ENCODE measurements at regions not wholly inside any gene's neighbourhood (a gene's known extent, or its start where the extent isn't known, plus 50 kb on each side); places are given as distances from the start of the nearest gene placed in this dataset.
"Not testable (repeated sequence)": the region's sequence is repeated elsewhere in the genome, so short reads cannot be mapped to it uniquely, and the experiment has no call there.

DNA sequence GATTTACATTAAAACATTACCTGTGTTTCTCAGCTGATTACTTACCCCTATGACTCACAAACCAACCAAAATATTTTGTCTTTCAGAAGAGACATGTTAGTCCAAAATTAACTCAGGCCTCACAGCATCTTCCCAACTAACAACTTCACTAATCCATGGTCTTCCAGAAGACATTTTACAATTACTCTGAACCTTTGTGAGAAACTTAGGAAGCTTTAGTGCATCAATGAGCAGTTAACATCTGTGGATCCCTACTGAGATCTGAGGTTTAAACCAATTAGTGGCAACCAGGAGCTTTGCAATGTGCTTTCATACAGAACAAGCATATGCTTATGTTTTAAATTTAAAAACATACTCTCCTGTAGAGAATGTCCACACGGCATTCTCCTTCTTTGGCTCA is 269.7 kb downstream of the UBE3D start:
- Histone ChIP-seq H3K9me3 (ENCODE audit: control insufficient read depth, low read depth, low read length) (no peaks in the 10 kb centered on the region), H3K4me2 (ENCODE audit: control insufficient read depth, extremely low read depth, insufficient read depth, low read depth, low read length) (no peak overlapping the region), H3K9ac (ENCODE audit: control insufficient read depth, extremely low read depth, insufficient read depth, low read length) (no peak overlapping the region), H2AFZ (ENCODE audit: control insufficient read depth, low read length) (no peak overlapping the region), H3K36me3 (ENCODE audit: control insufficient read depth in 2 of 2, extremely low read depth in 1 of 2, insufficient read depth in 2 of 2, low read length in 2 of 2) (no peaks in the 10 kb centered on the region), H3K27me3 (ENCODE audit: control insufficient read depth, extremely low read depth, insufficient read depth, low read length) (no peaks in the 10 kb centered on the region), H3K4me3 (ENCODE audit: control insufficient read depth in 2 of 3, extremely low read depth in 1 of 3, insufficient read depth in 2 of 3, low read depth in 1 of 3, low read length in 3 of 3) (no peak overlapping the region), H3K9me1 (ENCODE audit: control insufficient read depth, extremely low read depth, insufficient read depth, low read length) (no peaks in the 10 kb centered on the region), H3K4me1 (ENCODE audit: control insufficient read depth, extremely low read depth, insufficient read depth, low read length) (no peaks in the 10 kb centered on the region), H4K20me1 (ENCODE audit: control insufficient read depth, extremely low read depth, insufficient read depth, low read length) (no peaks in the 10 kb centered on the region), H3K27ac (ENCODE audit: control insufficient read depth, insufficient read depth, low read length) (no peak overlapping the region), H3K79me2 (ENCODE audit: control insufficient read depth, insufficient read depth, low read length) (no peaks in the 10 kb centered on the region)
- FAIRE-seq: peak; percentile 17
- dilution Hi-C loops (cut with MboI; ENCODE audit: extremely low pct_ligation_motif_present, low sequenced_read_pairs): no loop called here
- TF ChIP-seq EZH2 (IDR thresholded peaks at IDR 0.05; ENCODE audit: low read length): no peak
- no peak for TF ChIP-seq CTCF (optimal IDR thresholded peaks at IDR 0.05 in 1 of 3, IDR thresholded peaks at IDR 0.05 in 1 of 3, conservative IDR thresholded peaks at IDR 0.05 in 1 of 3; ENCODE audit: extremely low read depth in 1 of 3, insufficient read depth in 2 of 3, low read length in 3 of 3)
- DNase-seq (ENCODE audit: low read depth, low spot score): no peak

DNA sequence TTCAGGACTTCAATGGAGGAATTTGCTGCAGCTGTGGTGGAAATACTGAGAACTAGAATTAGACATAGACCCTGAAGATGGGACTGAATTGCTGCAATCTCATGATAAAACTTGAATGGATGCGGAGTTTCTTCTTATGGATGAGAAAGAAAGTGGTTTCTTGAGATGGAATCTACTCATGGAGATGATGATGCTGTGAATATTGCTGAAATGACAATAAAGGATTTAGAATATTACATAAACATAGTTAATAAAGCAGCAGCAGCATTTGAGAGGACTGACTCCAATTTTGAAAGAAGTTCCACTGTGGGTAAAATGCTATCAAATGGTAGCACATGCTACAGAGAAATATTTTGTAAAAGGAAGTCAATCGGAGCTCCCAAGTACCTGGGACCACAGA is 264.6 kb downstream of the UBE3D start:
- Histone ChIP-seq H3K4me3 (ENCODE audit: control insufficient read depth in 2 of 3, extremely low read depth in 1 of 3, insufficient read depth in 2 of 3, low read depth in 1 of 3, low read length in 3 of 3) (no peak overlapping the region), H3K36me3 (ENCODE audit: control insufficient read depth in 2 of 2, extremely low read depth in 1 of 2, insufficient read depth in 2 of 2, low read length in 2 of 2) (no peaks in the 10 kb centered on the region), H2AFZ (ENCODE audit: control insufficient read depth, low read length) (no peak overlapping the region), H3K4me2 (ENCODE audit: control insufficient read depth, extremely low read depth, insufficient read depth, low read depth, low read length) (no peak overlapping the region), H3K27ac (ENCODE audit: control insufficient read depth, insufficient read depth, low read length) (no peak overlapping the region), H3K79me2 (ENCODE audit: control insufficient read depth, insufficient read depth, low read length) (no peaks in the 10 kb centered on the region), H3K9me1 (ENCODE audit: control insufficient read depth, extremely low read depth, insufficient read depth, low read length) (no peaks in the 10 kb centered on the region), H3K4me1 (ENCODE audit: control insufficient read depth, extremely low read depth, insufficient read depth, low read length) (no peaks in the 10 kb centered on the region), H3K9ac (ENCODE audit: control insufficient read depth, extremely low read depth, insufficient read depth, low read length) (no peak overlapping the region), H4K20me1 (ENCODE audit: control insufficient read depth, extremely low read depth, insufficient read depth, low read length) (no peaks in the 10 kb centered on the region), H3K9me3 (ENCODE audit: control insufficient read depth, low read depth, low read length) (no peaks in the 10 kb centered on the region), H3K27me3 (ENCODE audit: control insufficient read depth, extremely low read depth, insufficient read depth, low read length) (no peaks in the 10 kb centered on the region)
- TF ChIP-seq EZH2 (IDR thresholded peaks at IDR 0.05; ENCODE audit: low read length) (no peak), CTCF (optimal IDR thresholded peaks at IDR 0.05 in 1 of 3, IDR thresholded peaks at IDR 0.05 in 1 of 3, conservative IDR thresholded peaks at IDR 0.05 in 1 of 3; ENCODE audit: extremely low read depth in 1 of 3, insufficient read depth in 2 of 3, low read length in 3 of 3) (no peak)
- DNase-seq (ENCODE audit: low read depth, low spot score) (no peak), FAIRE-seq (no peak)
- dilution Hi-C loops (cut with MboI; ENCODE audit: extremely low pct_ligation_motif_present, low sequenced_read_pairs): no loop called here

DNA sequence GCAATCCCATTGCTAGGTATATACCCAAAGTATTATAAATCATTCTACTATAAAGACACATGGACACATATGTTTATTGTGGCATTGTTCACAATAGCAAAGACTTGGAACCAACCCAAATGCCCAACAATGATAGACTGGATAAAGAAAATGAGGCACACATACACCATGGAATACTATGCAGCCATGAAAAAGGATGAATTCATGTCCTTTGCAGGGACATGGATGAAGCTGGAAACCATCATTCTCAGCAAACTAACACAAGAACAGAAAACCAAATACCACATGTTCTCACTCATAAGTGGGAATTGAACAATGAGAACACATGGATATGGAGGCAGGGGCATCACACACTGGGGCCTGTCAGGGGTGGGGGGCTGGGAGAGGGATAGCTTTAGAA is 249.4 kb downstream of the UBE3D start:
- dilution Hi-C loops (cut with MboI; ENCODE audit: extremely low pct_ligation_motif_present, low sequenced_read_pairs); H3K4me3 ChIP-seq (ENCODE audit: control insufficient read depth in 2 of 3, extremely low read depth in 1 of 3, insufficient read depth in 2 of 3, low read depth in 1 of 3, low read length in 3 of 3); H3K9ac ChIP-seq (ENCODE audit: control insufficient read depth, extremely low read depth, insufficient read depth, low read length); H3K4me1 ChIP-seq (ENCODE audit: control insufficient read depth, extremely low read depth, insufficient read depth, low read length); H3K9me3 ChIP-seq (ENCODE audit: control insufficient read depth, low read depth, low read length); H3K27me3 ChIP-seq (ENCODE audit: control insufficient read depth, extremely low read depth, insufficient read depth, low read length); H4K20me1 ChIP-seq (ENCODE audit: control insufficient read depth, extremely low read depth, insufficient read depth, low read length); H2AFZ ChIP-seq (ENCODE audit: control insufficient read depth, low read length); H3K79me2 ChIP-seq (ENCODE audit: control insufficient read depth, insufficient read depth, low read length); H3K4me2 ChIP-seq (ENCODE audit: control insufficient read depth, extremely low read depth, insufficient read depth, low read depth, low read length); H3K27ac ChIP-seq (ENCODE audit: control insufficient read depth, insufficient read depth, low read length); FAIRE-seq; DNase-seq (ENCODE audit: low read depth, low spot score); H3K9me1 ChIP-seq (ENCODE audit: control insufficient read depth, extremely low read depth, insufficient read depth, low read length); H3K36me3 ChIP-seq (ENCODE audit: control insufficient read depth in 2 of 2, extremely low read depth in 1 of 2, insufficient read depth in 2 of 2, low read length in 2 of 2): not testable (repeated sequence)

Data from keratinocyte (primary cell).